Activated CD4-positive, CD25-positive, alpha-beta regulatory T cell (primary cell): ENCODE measurements at regions not wholly inside any gene's neighbourhood (a gene's known extent, or its start where the extent isn't known, plus 50 kb on each side); places are given as distances from the start of the nearest gene placed in this dataset.
A peak's percentile ranks its signal among the peaks of the same experiment; 100 is the strongest.
"Not testable (repeated sequence)": the region's sequence is repeated elsewhere in the genome, so short reads cannot be mapped to it uniquely, and the experiment has no call there.

Source experiments
- DNase-seq, 4 experiments: peaks; one replicate each; lab custom pipeline; 2025; lab: John Stamatoyannopoulos, UW

GRCh38 chr17:77086433-77087010 lies 54.2 kb upstream of the SEC14L1 start:
- peak; percentile 51 to 91 (median 68) for DNase-seq

- no peak for DNase-seq
Observed at GRCh38 chr17:77087650-77088454, 52.9 kb upstream of the SEC14L1 start.

- peak; percentile 64 to 79 (median 74) for DNase-seq
Observed at GRCh38 chr17:77088455-77089123, 52.2 kb upstream of the SEC14L1 start.

- DNase-seq, result no peak
Observed at GRCh38 chr17:77089124-77089490, 51.7 kb upstream of the SEC14L1 start.

- DNase-seq, result not testable (repeated sequence)
Observed at GRCh38 chr17:77089949-77090348, 50.8 kb upstream of the SEC14L1 start.

GRCh38 chr17:77090476-77090875 lies 50.3 kb upstream of the SEC14L1 start:
- DNase-seq, result no peak
